CD4-positive, alpha-beta T cell treated with Interleukin-12 subunit alpha and Interleukin-12 subunit beta, for 1 hour (primary cell): ENCODE measurements at regions not wholly inside any gene's neighbourhood (a gene's known extent, or its start where the extent isn't known, plus 50 kb on each side); places are given as distances from the start of the nearest gene placed in this dataset.
"Not testable (repeated sequence)": the region's sequence is repeated elsewhere in the genome, so short reads cannot be mapped to it uniquely, and the experiment has no call there.

ENCODE experiments used
- DNase-seq: peaks from one replicate; pipeline ENCODE4 v3.0.0-alpha.2; 2020

GRCh38 chr10:123270806-123271205 lies 116.6 kb downstream of the BUB3 start:
- no peak for DNase-seq

- DNase-seq, result peak; percentile 13
Observed at GRCh38 chr10:123272171-123272570, 118.0 kb downstream of the BUB3 start.

- no peak for DNase-seq
Observed at GRCh38 chr10:123274306-123275135, 120.3 kb downstream of the BUB3 start.

- no peak for DNase-seq
Observed at GRCh38 chr10:123275136-123275564, 120.9 kb downstream of the BUB3 start.

- DNase-seq, result no peak
Observed at GRCh38 chr10:123278445-123278844, 124.2 kb downstream of the BUB3 start.

GRCh38 chr10:123283371-123283770 lies 129.2 kb downstream of the BUB3 start:
- not testable (repeated sequence) for DNase-seq

GRCh38 chr10:123284022-123284421 lies 129.8 kb downstream of the BUB3 start:
- no peak for DNase-seq

- DNase-seq, result no peak
Observed at GRCh38 chr10:123287594-123288247, 133.5 kb downstream of the BUB3 start.

- no peak for DNase-seq
Observed at GRCh38 chr10:123289432-123289831, 135.2 kb downstream of the BUB3 start.

GRCh38 chr10:123294109-123294508 lies 139.9 kb downstream of the BUB3 start:
- DNase-seq, result no peak

- no peak for DNase-seq
Observed at GRCh38 chr10:123294886-123295285, 140.7 kb downstream of the BUB3 start.

GRCh38 chr10:123295644-123296043 lies 141.4 kb downstream of the BUB3 start:
- DNase-seq, result no peak

- DNase-seq, result no peak
Observed at GRCh38 chr10:123297175-123297574, 143.0 kb downstream of the BUB3 start.

GRCh38 chr10:123298583-123298982 lies 144.4 kb downstream of the BUB3 start:
- DNase-seq, result no peak

GRCh38 chr10:123299598-123299997 lies 145.4 kb downstream of the BUB3 start:
- no peak for DNase-seq

- DNase-seq, result no peak
Observed at GRCh38 chr10:123301077-123301857, 147.1 kb downstream of the BUB3 start.

GRCh38 chr10:123303581-123304337 lies 149.6 kb downstream of the BUB3 start:
- DNase-seq, result no peak

- DNase-seq, result no peak
Observed at GRCh38 chr10:123305671-123306070, 151.5 kb downstream of the BUB3 start.

GRCh38 chr10:123306290-123306689 lies 152.1 kb downstream of the BUB3 start:
- DNase-seq, result no peak

- no peak for DNase-seq
Observed at GRCh38 chr10:123309731-123310130, 155.5 kb downstream of the BUB3 start.

- no peak for DNase-seq
Observed at GRCh38 chr10:123316776-123317175, 162.6 kb downstream of the BUB3 start.

GRCh38 chr10:123318516-123318915 lies 164.3 kb downstream of the BUB3 start:
- no peak for DNase-seq

GRCh38 chr10:123320091-123320490 lies 165.9 kb downstream of the BUB3 start:
- no peak for DNase-seq
